Stimulated activated CD4-positive, alpha-beta T cell treated with anti-CD3 and anti-CD28 coated beads, Interleukin-15, amount 100 ng/mL, for 1 hour (primary cell): ENCODE measurements at regions not wholly inside any gene's neighbourhood (a gene's known extent, or its start where the extent isn't known, plus 50 kb on each side); places are given as distances from the start of the nearest gene placed in this dataset.
"Not testable (repeated sequence)": the region's sequence is repeated elsewhere in the genome, so short reads cannot be mapped to it uniquely, and the experiment has no call there.

Experiments
- DNase-seq, 2 donors: peaks; one replicate each; pipeline ENCODE4 v3.0.0-alpha.2; 2020; ENCODE audit warnings: low read depth in 1 of 2, low spot score in 1 of 2

DNA sequence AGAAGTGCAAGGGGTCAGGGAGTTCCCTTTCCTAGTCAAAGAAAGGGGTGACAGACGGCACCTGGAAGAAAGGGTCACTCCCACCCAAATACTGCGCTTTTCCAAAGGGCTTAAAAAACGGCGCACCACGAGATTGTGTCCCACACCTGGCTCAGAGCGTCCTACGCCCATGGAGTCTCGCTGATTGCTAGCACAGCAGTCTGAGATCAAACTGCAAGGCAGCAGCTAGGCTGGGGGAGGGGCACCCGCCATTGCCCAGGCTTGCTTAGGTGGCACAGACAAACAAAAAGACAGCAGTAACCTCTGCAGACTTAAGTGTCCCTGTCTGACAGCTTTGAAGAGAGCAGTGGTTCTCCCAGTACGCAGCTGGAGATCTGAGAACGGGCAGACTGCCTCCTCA, 402.4 kb upstream of the KLF12 start:
- not testable (repeated sequence) for DNase-seq

DNA sequence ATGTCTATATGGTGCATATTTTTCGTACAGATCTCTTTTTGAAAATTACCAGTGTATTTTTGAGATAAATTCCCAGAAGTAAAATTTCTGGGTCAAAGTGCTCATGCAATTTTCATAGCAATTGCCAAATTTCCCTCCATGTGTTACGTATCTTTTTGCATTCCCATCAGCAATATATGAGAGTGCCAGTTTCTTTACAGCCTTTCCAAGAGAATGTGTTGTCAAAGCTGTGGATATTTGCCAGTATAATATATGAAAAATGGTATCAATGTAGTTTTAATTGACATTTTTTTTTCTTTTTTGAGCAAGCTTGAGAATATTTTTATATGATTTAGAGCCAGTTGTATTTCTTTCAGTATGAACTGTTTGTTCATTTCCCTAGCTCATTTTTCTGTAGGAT, 399.0 kb upstream of the KLF12 start:
- DNase-seq: no peak

DNA sequence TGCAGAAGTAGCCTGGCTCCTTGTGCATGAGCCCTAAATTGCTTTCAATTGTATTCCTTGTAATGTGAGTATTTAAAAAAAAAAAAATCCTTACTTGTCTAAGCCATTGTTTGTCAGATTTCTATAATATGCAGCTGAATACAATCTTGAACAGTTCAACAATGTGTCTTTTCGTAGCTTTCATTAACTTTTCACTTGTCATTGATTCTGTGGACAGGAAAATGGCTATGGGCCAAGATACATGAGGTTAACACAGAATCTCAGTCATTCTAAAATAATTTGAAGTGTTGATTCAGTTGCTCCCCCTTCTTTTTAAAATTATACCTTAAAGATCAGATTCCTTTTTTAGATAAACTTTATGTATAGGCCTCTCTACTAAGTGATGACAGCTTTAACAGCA, 395.8 kb upstream of the KLF12 start:
- DNase-seq: no peak

DNA sequence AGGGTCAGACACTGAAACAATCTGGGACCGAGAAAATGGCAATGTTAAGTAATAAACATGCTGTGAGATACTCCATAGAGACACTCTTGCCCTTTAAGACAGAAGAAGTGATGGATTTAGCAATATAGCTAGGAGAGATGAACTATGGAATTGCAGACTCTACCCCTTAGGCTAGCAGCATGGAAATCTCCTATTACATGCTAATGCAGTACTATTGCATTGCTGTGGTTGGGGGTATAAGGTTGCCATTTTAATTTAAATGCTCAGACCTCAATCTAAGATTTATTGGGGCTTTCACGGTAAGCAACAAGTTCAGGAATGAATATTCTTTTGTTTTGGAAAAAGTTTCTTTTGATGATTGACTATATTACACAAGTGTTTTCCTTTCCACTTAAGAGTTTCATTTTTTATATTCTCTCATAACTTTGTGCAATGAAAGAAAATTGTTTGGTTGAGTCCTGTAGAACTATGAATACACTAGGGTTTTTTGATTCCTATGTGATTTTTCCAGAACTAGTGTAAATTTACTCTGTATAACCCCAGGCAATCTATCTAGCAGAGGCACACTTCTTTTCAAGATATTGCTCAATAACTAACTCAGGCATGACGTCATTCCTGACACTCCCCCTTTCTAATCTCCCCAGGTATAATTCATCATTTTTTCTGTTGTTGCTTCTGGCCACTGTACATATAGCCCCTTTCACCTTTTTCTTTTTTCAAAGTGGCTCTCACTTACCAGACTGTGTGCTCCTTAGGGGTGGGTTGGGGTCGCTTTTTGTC, 394.7 kb upstream of the KLF12 start:
- DNase-seq: no peak

DNA sequence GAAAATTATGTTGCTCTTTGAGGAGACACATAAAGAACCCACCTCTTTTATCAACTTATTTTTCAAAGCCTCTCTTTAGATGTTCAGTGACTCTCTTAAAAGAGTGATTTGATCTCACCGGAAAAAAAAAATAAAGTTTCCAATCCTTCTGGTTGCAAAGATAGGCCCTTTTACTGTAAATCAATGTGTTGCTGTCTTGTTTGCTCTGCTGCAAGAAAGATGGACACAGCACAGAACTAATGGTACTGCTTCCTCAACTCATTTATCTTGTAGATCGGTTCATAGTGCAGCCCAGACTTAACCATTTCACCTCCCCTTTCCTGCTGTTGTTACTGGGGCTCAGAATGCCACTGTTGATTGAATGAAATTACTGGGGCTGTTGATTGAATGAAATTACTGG, 388.9 kb upstream of the KLF12 start:
- DNase-seq: no peak

DNA sequence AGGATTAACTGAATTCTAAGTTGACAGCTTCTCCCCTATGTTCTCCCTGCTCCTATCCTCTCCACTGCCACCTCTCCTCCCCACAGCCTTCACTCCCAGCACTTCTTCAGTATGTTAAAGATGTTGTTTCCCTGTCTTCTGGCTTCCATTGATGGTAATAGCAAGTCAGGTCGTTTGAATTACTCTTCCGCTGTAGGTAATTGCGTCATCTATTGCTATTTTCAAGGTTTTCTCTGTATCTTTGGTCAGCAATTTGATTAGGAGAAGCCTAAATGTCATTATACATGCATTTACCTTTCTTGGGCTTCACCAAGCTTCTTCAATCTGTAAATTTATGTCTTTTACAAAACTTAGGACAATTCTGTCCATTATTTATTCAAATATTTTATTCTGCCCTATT, 377.3 kb upstream of the KLF12 start:
- no peak for DNase-seq

DNA sequence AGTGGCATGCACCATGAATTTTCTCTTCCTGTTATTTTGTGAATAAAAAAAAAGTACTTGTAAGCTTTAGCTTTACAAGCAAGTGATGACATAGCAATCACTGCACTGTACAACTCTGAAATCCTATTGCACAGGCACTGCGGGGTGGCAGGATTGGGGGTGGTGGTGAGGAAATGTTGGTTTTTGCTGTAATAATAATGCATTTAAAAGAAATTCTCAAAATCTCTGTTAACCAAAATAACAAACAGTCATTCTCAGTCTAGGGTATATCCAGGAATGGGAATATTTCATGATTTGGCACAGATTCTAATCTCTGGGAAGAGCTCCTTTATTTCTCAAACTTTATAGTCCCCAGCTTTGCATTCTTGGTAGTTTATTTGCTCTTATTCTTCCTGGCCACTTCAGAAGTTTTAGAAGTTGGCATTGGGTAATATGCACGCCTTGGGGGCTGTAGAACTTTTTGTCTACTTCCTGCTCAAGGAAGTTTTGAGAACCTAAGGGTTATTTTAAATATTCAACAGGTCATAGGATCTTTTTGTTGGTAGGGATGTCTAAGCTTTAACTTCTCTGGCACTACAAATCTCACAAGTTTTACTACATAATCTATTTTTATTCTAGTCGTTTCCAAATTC, 353.0 kb upstream of the KLF12 start:
- no peak for DNase-seq

DNA sequence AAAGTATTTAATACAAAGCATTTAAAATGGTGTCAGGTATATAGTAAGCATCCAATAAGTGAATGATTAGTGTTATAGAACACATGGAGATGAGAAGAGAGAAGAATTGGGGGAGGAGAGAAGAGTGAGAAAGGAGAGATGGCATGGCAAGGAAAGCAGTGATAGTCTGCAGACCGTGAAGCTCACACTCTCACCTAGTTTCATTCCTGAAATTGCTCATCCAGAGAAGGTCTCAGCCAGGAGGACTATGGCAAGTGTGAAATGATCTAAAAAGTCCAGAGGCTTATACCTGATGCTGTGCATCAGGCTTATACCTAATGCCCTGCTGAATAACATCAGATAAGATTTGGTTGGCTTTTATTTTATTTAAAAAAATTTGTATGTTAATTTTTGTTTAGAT, 351.6 kb upstream of the KLF12 start:
- no peak for DNase-seq

DNA sequence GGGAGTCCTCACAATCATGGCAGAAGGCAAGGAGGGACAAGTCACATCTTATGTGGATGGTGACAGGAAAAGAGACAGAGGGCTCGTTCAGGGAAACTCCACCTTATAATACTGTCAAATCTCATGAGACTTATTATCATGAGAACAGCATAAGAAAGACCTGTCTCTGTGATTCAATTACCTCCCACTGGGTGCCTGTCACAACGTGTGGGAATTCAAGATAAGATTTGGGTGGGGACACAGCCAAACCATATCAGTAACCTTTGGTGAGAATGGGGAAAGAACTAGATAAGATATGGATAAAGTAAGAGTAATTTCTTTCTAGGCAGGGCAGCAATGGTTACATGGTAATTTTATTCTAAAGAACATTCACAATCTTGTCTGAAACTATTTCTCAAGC, 344.9 kb upstream of the KLF12 start:
- DNase-seq: no peak

DNA sequence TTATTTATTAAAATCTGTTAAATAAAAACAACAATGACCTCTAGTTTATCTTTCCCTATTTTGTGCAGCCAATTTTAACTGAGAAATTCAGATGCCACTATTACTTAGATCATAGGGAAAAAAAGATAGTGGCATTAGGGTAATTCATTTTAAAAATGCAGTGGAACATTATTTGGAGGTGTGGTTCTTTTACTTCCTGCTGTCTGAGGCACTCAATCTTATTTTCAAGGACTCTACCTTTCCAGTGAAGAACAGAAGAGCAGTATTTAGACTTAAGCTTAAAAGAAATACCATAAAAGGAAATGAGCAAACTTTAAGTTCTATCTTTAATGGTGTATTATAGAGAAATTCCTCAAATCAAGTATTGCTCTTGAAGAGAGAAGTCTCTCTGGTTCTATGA, 342.6 kb upstream of the KLF12 start:
- DNase-seq: no peak

DNA sequence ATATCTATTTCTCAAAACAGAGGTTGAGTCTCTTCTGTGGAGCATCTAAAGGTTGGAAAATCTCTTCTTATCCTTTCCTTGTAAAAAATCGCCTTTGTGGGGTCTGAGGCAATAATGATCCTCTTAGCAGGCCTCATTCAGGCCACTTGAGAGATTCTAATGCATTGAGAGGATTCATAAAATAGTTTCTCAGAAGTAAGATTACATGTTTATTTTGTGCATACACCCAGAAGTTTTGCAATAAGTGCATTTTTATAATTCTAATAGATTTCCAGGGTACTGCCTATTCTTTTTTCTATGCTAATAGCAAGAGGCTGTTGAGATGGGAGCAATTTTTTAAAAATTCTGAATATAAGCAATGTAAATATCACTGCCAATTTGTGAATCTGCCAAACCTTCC, 342.2 kb upstream of the KLF12 start:
- no peak for DNase-seq

DNA sequence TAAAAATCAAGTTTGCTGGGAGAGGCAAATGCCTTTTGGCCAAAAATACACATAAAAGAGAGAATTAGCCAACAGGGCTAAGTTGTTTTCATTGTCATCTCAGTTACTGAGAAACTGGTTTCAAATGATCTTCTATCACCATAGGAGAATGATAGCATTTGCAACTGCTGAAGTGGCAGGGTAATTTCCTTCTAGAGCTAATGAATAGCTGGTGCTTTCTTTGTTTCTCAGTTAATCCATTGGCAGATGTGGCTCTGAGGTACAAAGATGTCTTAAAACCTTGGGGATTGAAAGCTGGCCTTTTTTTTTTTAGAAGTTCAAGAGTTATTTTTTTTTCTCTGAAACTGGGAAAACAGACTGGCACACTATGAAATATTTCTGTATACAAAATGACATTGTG, 332.7 kb upstream of the KLF12 start:
- no peak for DNase-seq

DNA sequence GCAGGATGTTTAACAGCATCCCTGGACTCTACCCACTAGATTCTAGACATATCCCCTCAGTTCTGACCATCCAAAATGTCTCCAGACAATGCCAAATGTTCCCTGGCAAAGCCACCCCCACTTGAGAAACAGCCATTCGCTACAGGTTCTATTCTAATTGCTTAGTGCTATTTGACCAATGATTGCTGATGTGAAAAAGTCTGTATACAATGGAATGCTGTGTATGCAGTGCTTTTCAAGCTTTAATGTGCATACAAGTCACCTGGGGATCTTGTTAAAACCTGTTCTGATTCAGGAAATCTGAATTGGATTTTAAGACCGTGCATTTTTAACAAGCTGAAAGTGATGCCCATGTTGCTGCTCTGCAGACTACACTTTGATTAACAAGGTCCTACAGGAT, 331.8 kb upstream of the KLF12 start:
- no peak for DNase-seq

DNA sequence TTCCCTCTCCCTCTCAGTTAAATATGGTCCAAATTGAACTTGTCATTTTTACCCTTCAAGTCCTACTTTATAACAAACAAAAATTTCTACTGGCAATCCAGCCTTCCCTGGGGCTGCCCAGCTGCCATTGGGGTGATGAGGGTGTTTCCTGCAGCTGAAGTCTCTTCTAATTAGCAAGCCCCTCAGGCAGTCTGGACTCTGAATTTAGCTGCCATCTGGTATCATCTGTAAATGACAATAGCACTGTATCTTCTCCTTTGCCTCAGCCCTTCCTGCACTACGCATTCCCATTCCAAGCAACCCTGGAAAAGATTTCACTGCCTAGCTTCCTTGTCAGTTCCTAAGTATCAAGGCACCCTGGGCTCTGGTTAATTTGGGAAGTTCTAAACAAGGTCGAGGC, 331.1 kb upstream of the KLF12 start:
- DNase-seq: no peak

DNA sequence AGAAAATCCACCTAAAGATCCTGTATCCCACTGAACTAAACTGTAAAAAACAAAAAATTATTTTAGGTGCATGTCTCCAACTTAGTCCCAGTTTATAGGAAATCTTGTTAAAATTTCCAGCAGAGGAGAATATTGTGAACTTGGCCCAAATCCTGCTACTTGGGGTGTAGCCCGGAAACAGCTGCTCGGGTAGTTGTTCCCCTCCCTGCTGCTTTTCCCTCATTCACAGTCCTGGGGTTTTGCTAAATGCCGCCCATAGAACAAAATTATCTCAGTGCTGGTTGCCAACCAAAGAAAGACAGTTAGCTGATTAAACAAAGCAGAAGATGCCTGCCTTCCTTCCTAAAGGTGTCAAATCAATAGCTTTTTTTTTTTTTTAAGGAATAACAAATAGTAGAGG, 330.5 kb upstream of the KLF12 start:
- no peak for DNase-seq

DNA sequence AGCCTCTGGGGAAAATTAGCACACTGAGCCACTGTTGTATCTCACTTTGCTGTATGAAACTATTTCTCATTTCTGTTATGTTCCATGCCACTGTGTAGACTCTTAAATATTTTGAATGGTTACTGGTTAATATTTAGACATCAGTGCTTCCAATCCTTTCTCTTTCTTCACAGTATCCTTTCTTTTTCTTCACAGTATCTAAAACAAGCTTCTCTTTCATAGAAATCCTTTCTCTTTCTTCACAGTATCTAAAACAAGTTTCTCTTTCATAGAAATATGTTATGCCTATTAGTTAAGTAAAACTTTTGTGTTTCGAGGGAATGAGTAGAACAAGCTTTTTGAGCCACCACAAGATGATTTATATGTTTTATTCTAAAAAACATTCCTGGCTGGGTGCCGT, 326.8 kb upstream of the KLF12 start:
- no peak for DNase-seq

DNA sequence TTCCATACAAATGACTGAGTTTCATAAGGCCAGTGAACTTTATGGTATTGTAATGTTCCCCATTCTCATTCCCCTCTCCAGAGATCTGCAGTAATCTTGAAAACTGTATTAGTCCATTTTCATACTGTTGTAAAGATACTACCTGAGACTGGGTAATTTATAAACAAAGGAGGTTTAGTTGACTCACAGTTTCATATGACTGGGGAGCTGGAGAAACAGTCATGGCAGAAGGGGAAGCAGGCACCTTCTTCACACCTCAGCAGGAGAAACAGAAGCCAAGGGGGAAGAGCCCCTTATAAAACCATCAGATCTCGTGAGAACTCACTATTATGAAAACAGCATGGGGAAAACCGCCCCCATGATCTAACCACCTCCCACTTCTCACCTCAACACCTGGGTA, 318.7 kb upstream of the KLF12 start:
- no peak for DNase-seq

DNA sequence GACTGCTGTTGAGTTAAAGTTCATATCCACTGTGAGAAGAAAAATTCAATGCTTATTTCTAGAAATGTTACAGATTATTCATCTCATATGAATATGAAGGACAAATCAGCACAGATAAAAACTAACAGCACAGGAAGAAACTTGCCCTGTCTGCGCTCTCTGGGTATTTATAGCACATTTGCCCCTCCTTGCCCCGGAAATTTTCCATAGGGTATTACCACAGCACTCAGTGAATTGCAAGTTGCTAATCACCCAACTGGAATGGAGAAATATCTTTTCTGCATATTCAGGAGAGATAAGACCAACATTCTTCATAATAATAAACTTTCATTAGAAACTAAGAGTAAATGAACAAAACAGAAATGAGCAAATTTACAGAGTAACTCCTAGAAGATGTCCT, 318.0 kb upstream of the KLF12 start:
- no peak for DNase-seq

DNA sequence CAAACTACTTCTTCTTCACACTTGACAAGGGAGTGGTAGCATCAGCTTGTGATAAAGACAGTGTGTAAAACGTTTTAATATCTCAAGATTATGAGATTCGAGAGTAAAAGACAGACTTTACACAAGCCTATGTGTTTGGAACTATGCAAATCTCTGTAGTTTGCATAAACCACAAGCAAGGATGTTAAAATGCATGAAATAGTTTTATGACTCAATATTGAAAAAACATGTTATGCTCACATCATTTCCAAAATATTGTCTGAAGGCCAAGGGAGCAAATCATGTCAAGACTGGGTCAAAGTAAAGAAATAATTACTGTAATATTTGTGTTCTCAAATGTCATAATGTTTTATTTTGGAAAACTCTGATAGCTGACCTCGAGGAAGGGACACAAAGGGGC, 316.8 kb upstream of the KLF12 start:
- no peak for DNase-seq

DNA sequence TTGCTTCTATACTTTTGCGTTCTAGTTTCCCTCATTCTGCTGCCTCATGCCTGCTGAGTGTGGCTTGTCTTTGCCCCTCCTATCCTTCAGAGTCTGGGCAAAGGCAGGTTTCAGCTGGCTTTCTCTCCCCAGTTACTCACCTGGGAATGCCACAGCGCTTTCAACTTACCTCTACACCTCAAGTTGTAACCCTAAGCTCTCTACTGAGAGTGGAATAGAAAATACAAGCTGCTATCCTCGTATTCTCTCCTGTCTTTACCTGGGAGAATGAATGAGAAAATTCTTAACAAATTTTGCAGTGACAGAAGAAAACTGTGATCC, 316.3 kb upstream of the KLF12 start:
- no peak for DNase-seq

DNA sequence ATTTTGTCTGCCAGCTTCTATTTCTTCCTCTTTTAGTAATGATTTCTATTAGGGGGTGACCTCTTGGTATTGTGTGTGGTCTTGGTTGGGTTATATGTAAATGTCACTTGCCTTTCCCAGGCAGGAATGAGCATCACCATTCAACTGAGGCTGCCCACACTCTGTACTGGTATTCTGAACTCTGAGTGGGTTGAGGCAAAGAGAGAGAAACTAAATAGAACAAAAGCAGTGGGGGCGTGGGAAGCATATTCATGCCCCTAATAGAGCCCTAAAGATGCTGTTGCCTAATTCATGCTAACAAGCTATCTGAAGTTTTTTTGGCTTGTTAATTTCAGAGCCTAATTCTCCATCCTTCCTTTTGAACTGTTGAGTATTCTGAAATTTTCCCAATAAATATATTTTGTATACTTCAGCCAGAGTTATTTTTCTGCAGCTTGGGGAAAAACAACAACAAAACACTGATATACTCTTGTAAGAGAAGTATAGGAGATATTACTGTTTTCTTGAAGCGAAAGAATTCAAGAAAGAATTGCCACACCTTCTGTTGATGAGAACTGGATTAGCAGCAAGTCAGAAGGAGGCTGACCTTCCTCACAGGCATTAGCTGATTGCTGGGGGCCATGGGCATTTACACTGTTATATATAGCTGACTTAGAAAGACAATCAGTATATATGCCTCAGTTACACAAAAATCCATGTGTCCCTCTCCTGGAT, 315.8 kb upstream of the KLF12 start:
- DNase-seq: no peak

DNA sequence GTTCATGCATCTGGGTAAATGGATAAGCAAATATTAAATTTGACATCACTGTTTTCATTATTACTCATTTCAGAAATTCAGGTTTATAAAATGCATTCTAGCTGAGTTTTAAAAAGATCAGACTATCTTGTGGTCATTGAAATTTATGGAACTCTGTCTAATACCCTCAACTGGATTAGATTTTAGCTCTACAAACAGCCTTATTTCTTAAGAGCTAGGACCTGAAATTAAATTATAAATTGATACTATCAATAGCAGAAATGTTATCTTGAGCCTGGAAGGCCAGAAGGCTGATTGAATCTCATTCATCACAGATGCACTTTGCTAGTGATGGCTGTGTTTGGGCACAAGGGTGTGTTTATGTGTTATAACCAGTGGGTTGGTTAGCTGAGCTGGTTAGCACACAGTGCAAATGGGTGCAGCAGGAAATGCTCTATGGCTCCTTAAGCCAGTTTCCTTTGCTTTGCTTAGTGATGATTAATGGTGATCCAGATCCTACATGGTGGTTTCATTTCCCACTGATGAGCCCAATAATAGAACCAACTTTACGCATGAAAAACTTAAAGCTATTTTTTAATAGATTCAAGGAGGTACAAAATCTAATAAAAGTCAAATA, 310.8 kb upstream of the KLF12 start:
- DNase-seq: no peak
